Karpas-422 (cell line): ENCODE measurements at regions not wholly inside any gene's neighbourhood (a gene's known extent, or its start where the extent isn't known, plus 50 kb on each side); places are given as distances from the start of the nearest gene placed in this dataset.

Source experiments
- DNase-seq: peaks from one replicate; pipeline ENCODE4 v3.0.0-alpha.2; 2015
- H2AFZ ChIP-seq: fragments of 200-600 bp; sonication (generic); 2 replicates; pipeline ENCODE4 v1.6.1; 2014; ENCODE audit warnings: antibody characterized with exemption, low read length, mixed read lengths
- H3K27ac ChIP-seq: fragments of 200-600 bp; sonication (generic); 2 replicates; pipeline ENCODE4 v1.5.1; 2014; ENCODE audit warnings: mild to moderate bottlenecking, low read length, moderate library complexity
- H3K27me3 ChIP-seq: fragments of 200-600 bp; sonication (generic); 2 replicates; pipeline ENCODE4 v1.6.1; 2014; ENCODE audit warnings: low read length, mixed read lengths
- H3K36me3 ChIP-seq: fragments of 200-600 bp; sonication (generic); 2 replicates; pipeline ENCODE4 v1.6.1; 2014; ENCODE audit warnings: low read length, mixed read lengths; ENCODE audit not compliant: insufficient read depth
- H3K4me1 ChIP-seq: fragments of 200-600 bp; sonication (generic); 2 replicates; pipeline ENCODE4 v1.6.1; 2014; ENCODE audit warnings: mild to moderate bottlenecking, low read length, mixed read lengths
- H3K4me2 ChIP-seq: fragments of 200-600 bp; sonication (generic); 2 replicates; pipeline ENCODE4 v1.6.1; 2014; ENCODE audit warnings: low read length, low read depth, mild to moderate bottlenecking; ENCODE audit not compliant: poor library complexity, severe bottlenecking
- H3K4me3 ChIP-seq: fragments of 200-600 bp; sonication (generic); 2 replicates; pipeline ENCODE4 v1.5.1; 2014; ENCODE audit warnings: mild to moderate bottlenecking, antibody characterized with exemption, low read length, mixed read lengths
- H3K79me2 ChIP-seq: fragments of 200-600 bp; sonication (generic); 2 replicates; pipeline ENCODE4 v1.6.1; 2014; ENCODE audit warnings: mild to moderate bottlenecking, low read length, mixed read lengths
- H3K9ac ChIP-seq: fragments of 200-600 bp; sonication (generic); 2 replicates; pipeline ENCODE4 v1.6.0; 2014; ENCODE audit warnings: low read length
- H3K9me2 ChIP-seq: fragments of 200-600 bp; sonication (generic), shearing (Covaris generic); replicated peaks from 2 replicates; pipeline ENCODE4 v1.6.0; 2014; ENCODE audit warnings: mild to moderate bottlenecking, low read length, moderate library complexity; ENCODE audit not compliant: insufficient read depth
- H3K9me3 ChIP-seq: fragments of 300-700, 200-600 bp; sonication (generic); 2 replicates; pipeline ENCODE4 v1.6.1; 2014; ENCODE audit warnings: low read length, mixed read lengths
- H4K20me1 ChIP-seq: fragments of 200-600 bp; sonication (generic); 2 replicates; pipeline ENCODE4 v1.6.1; 2014; ENCODE audit warnings: mild to moderate bottlenecking, antibody characterized with exemption, low read length, low read depth; ENCODE audit not compliant: insufficient read depth

DNA sequence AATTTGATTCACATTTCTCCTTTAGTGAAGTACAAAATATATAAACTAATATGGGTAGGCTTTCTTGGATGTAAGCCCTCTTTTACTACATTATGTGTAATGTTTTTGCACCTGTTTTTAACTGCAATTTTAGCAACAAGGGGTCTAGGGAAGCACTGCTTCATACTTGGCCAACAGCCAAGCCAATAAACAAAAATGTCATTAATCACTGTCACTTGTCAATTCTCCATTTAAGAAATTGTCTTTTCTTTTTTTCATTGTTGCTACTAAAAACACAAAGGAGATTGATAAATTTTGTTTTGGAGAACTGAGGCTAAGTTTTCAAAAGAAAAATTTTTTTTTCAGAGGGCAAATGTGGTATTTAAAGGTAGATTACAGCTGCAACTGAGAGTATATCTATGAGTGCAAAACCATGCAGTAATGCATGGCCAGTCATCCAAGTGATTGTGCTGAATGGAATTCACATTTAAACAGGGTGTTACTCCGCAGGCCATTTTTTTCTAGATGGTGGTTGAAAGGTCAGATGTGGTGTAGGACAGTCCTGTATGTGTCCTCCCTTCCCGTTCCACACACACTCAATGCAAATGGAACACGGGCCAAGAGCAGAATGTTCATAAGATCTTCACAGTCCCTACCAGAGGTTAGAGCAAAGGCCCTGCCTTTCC is 503.0 kb upstream of the LMO3 start:
- no peaks in the 10 kb centered on the region for H4K20me1 ChIP-seq
- no peak overlapping the region for H3K9ac ChIP-seq
- H3K9me2 ChIP-seq = no peaks in the 10 kb centered on the region
- no peaks in the 10 kb centered on the region for H3K27me3 ChIP-seq
- peaks cover 21% of the 10 kb centered on the region for H3K9me3 ChIP-seq
- no peaks in the 10 kb centered on the region for H3K79me2 ChIP-seq
- no peak overlapping the region for H2AFZ ChIP-seq
- H3K4me3 ChIP-seq = no peak overlapping the region
- H3K4me2 ChIP-seq = no peak overlapping the region
- H3K27ac ChIP-seq = no peak overlapping the region
- no peaks in the 10 kb centered on the region for H3K4me1 ChIP-seq
- DNase-seq = no peak
- H3K36me3 ChIP-seq = no peaks in the 10 kb centered on the region

DNA sequence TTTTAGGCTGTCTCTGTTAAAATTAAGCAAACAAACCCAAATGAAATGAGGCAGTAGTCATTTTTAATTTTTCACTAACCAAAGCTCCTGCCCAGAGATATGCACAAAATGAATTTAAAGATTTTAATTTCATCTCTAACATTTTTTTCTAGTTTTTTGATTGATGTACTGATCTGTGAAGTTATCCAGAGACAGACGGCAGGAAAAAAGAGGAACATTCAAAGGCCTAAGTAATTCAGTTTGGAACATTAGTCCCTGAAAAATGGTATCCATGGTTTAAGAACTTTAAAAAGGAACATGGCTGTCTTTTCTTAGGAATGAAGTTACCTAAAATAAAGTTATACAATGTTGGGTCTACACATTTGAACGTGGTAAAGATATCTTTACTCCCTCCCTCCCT is 498.8 kb upstream of the LMO3 start:
- Histone ChIP-seq H3K4me2 (no peak overlapping the region), H4K20me1 (no peaks in the 10 kb centered on the region), H3K4me3 (no peak overlapping the region), H3K9me2 (no peaks in the 10 kb centered on the region), H3K27me3 (no peaks in the 10 kb centered on the region), H3K27ac (no peak overlapping the region), H3K9me3 (peaks cover 11% of the 10 kb centered on the region; the same call in 1 of the 2 replicates), H2AFZ (no peak overlapping the region), H3K9ac (no peak overlapping the region), H3K79me2 (no peaks in the 10 kb centered on the region), H3K4me1 (no peaks in the 10 kb centered on the region), H3K36me3 (no peaks in the 10 kb centered on the region)
- DNase-seq = no peak

DNA sequence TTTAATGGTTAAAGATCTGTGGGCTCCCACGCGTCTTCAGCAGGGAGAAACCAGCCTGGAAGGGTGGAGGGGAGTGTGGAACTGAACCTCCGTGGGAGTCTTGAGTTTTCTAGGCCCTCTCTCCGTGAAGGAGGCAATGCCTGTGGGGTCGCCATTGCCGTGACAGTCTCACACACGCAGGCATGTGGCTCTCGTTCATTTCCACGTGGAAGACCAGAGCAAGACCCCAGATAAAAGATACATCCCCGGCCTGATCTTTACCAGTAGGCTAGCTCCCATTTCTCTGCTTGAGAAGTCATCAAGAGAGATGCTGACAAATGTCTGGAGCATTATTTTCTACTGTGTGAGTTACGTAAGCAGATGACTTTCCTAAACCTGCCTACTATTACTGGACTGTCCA is 491.7 kb upstream of the LMO3 start:
- Histone ChIP-seq H3K9me3 (peaks cover 38% of the 10 kb centered on the region), H3K79me2 (no peaks in the 10 kb centered on the region), H3K4me3 (no peak overlapping the region), H3K36me3 (no peaks in the 10 kb centered on the region), H2AFZ (no peak overlapping the region), H3K9ac (no peak overlapping the region), H3K9me2 (no peaks in the 10 kb centered on the region), H3K4me1 (no peaks in the 10 kb centered on the region), H3K4me2 (no peak overlapping the region), H3K27me3 (no peaks in the 10 kb centered on the region), H4K20me1 (no peaks in the 10 kb centered on the region), H3K27ac (no peak overlapping the region)
- no peak for DNase-seq

DNA sequence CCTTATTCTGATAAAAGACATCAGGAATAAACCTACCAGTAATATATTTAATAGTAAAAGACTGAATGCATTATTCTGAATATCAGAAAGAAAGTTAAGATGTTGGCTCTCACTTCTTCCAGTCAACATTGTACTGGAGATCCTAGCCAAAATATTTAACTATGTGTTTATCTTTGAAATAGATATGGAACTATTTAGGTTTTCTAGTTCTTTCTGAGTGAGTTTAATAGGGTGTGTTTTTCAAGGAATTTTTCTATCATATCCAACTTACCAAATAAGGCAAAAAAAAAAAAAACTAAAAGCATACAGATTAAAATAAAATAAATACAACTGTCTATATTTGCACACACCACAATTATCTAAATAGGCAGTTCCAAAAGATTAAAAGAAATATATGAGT is 478.9 kb upstream of the LMO3 start:
- H2AFZ ChIP-seq = no peak overlapping the region
- H3K4me3 ChIP-seq = no peak overlapping the region
- no peaks in the 10 kb centered on the region for H4K20me1 ChIP-seq
- no peaks in the 10 kb centered on the region for H3K79me2 ChIP-seq
- H3K4me2 ChIP-seq = no peak overlapping the region
- H3K4me1 ChIP-seq = no peaks in the 10 kb centered on the region
- H3K27ac ChIP-seq = no peak overlapping the region
- no peaks in the 10 kb centered on the region for H3K36me3 ChIP-seq
- H3K9ac ChIP-seq = no peak overlapping the region
- no peaks in the 10 kb centered on the region for H3K27me3 ChIP-seq
- H3K9me2 ChIP-seq = no peaks in the 10 kb centered on the region
- H3K9me3 ChIP-seq = peaks cover 18% of the 10 kb centered on the region
- no peak for DNase-seq

DNA sequence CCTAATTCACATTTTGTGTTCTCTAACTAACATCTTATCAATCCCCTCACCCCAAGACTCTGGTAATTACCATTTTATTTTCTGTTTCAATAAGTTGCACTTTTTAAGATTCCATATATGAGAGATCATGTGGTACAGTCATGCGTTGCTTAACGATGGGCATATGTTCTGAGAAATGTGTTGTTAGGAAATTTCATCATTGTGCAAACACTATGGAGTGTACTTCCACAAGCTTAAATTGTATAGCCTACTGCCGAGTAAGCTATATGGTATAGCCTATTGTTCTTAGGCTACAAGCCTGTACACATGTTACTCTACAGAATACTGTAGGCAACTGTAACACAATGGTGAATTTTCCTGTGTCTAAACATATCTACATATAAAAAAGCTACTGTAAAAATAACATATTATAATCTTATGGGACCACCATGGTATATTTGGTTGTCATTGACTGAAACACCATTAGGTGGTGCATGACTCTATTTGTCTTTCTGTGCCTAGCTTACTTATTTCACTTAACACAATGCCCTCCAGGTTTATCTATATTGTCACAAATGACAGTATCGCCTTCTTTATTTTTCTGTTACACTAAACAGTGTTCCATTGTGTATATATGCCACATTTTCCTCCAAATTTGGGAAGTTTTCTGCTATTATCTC is 473.4 kb upstream of the LMO3 start:
- Histone ChIP-seq H3K4me2 (no peak overlapping the region), H3K27ac (no peak overlapping the region), H4K20me1 (no peaks in the 10 kb centered on the region), H3K4me3 (no peak overlapping the region), H3K9me3 (peaks cover 13% of the 10 kb centered on the region), H2AFZ (no peak overlapping the region), H3K36me3 (no peaks in the 10 kb centered on the region), H3K9ac (no peak overlapping the region), H3K4me1 (no peaks in the 10 kb centered on the region), H3K9me2 (no peaks in the 10 kb centered on the region), H3K27me3 (no peaks in the 10 kb centered on the region), H3K79me2 (no peaks in the 10 kb centered on the region)
- no peak for DNase-seq

DNA sequence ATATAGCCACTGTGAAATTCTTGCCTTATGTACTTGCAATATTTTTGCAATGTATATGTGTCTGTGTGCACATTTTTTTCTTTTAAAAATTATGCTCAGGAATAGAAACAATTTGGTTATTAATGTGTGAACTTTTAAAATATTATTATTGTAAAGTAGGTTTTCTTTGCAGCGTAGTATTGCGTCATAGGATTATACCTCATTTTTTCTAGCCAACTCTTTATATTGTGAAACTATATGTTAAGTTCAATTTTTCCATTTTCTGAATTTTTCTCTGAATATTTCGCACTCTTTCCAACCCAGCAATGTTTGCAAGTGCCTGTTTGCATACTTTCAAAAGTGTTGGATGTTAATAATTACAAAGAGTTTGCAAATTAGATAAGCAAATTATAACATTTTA is 471.6 kb upstream of the LMO3 start:
- Histone ChIP-seq H3K36me3 (no peaks in the 10 kb centered on the region), H3K9me2 (no peaks in the 10 kb centered on the region), H3K4me2 (no peak overlapping the region), H3K27me3 (no peaks in the 10 kb centered on the region), H3K9me3 (peaks cover 11% of the 10 kb centered on the region), H3K27ac (no peak overlapping the region), H3K9ac (no peak overlapping the region), H3K4me1 (no peaks in the 10 kb centered on the region), H3K4me3 (no peak overlapping the region), H4K20me1 (no peaks in the 10 kb centered on the region), H3K79me2 (no peaks in the 10 kb centered on the region), H2AFZ (no peak overlapping the region)
- no peak for DNase-seq

DNA sequence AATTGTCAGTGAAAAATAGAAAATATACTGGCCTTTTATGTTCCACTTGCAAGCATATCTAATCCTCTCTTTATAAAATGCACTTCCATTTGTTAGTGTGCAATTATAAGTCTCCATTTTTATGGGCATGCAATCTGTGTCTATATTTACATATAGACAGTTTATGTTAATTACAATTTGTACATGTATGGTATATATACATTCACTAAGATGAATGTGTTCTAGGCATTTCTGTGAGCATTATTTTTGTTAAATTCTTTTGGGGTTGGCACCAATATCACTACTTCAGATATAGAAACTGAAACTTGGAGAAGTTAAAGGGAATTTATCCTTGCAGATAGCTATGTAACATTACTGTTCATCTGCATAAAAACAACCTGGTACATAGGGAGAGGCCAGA is 470.8 kb upstream of the LMO3 start:
- Histone ChIP-seq H3K4me1 (no peaks in the 10 kb centered on the region), H4K20me1 (no peaks in the 10 kb centered on the region), H3K4me2 (no peak overlapping the region), H2AFZ (no peak overlapping the region), H3K9me3 (peaks cover 12% of the 10 kb centered on the region), H3K27ac (no peak overlapping the region), H3K9ac (no peak overlapping the region), H3K79me2 (no peaks in the 10 kb centered on the region), H3K36me3 (no peaks in the 10 kb centered on the region), H3K27me3 (no peaks in the 10 kb centered on the region), H3K9me2 (no peaks in the 10 kb centered on the region), H3K4me3 (no peak overlapping the region)
- no peak for DNase-seq

DNA sequence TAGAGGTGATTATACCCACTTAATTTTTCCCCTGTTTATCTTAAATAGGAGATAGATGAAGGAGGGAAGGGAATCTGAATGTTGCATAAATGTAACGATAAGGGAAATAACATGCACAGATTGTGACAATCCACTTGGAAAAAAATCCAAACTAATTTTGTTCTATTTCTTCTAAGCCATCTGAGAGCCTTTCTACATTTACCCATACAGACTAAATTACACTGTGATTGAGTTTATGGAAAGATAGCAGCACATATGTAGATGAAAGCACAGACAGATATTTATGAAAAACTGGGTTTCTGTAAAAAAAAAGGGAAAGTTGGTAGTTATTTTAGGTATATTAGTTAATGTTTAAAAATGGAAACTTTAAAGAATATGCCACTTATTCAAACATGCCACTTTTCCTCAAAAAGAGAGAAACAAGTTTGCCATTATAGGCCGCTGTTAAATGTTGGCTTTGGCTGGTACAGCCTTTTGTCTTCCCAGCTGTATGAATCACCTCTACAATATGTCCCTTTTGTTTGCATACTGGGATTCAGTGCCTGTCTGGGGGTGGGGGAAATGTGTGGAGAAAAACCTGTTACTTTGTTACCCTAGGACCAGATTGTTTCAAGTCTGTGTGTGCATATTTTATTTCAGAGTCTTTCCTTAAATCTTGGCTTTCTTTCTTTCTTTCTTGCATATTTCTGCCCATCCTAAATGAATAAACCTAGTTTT is 470.2 kb upstream of the LMO3 start:
- Histone ChIP-seq H3K4me2 (no peak overlapping the region), H3K27ac (no peak overlapping the region), H3K27me3 (no peaks in the 10 kb centered on the region), H3K4me1 (no peaks in the 10 kb centered on the region), H3K36me3 (no peaks in the 10 kb centered on the region), H3K9me3 (peaks cover 12% of the 10 kb centered on the region), H4K20me1 (no peaks in the 10 kb centered on the region), H3K79me2 (no peaks in the 10 kb centered on the region), H3K9me2 (no peaks in the 10 kb centered on the region), H3K9ac (no peak overlapping the region), H3K4me3 (no peak overlapping the region), H2AFZ (no peak overlapping the region)
- no peak for DNase-seq
